Activated naive CD8-positive, alpha-beta T cell treated with anti-CD3 and anti-CD28 coated beads, Interleukin-2, amount 50 U/mL, for 24 hours (primary cell): ENCODE measurements at regions not wholly inside any gene's neighbourhood (a gene's known extent, or its start where the extent isn't known, plus 50 kb on each side); places are given as distances from the start of the nearest gene placed in this dataset.
"Not testable (repeated sequence)": the region's sequence is repeated elsewhere in the genome, so short reads cannot be mapped to it uniquely, and the experiment has no call there.

Experiments used
- ATAC-seq: fragments of 150-1000 bp; cut with Tn5 transposase; one replicate; pipeline ENCODE4 v1.10.0; 2021
- DNase-seq: peaks from one replicate; pipeline ENCODE4 v3.0.0; 2021
- H3K27ac Mint-ChIP-seq: one replicate; pipeline ENCODE4 v1.8.0; 2021; ENCODE audit warnings: mild to moderate bottlenecking, mixed read lengths
- H3K27me3 Mint-ChIP-seq: one replicate; pipeline ENCODE4 v1.8.0; 2021; ENCODE audit warnings: mixed read lengths
- H3K36me3 Mint-ChIP-seq: one replicate; pipeline ENCODE4 v1.8.0; 2021; ENCODE audit warnings: low read depth, mixed read lengths
- H3K4me1 Mint-ChIP-seq: one replicate; pipeline ENCODE4 v1.8.0; 2021; ENCODE audit warnings: mixed read lengths
- H3K4me3 Mint-ChIP-seq: one replicate; pipeline ENCODE4 v1.8.0; 2021; ENCODE audit warnings: mild to moderate bottlenecking, moderate library complexity, mixed read lengths
- H3K9me3 Mint-ChIP-seq: one replicate; pipeline ENCODE4 v1.8.0; 2021; ENCODE audit warnings: mixed read lengths

- H3K27me3 Mint-ChIP-seq, result peaks cover under 1% of the 10 kb centered on the region
- H3K36me3 Mint-ChIP-seq, result no peaks in the 10 kb centered on the region
- no peaks in the 10 kb centered on the region for H3K9me3 Mint-ChIP-seq
- ATAC-seq (no peak), DNase-seq (no peak)
- H3K4me3 Mint-ChIP-seq, result no peak overlapping the region
- no peak overlapping the region for H3K27ac Mint-ChIP-seq
- no peaks in the 10 kb centered on the region for H3K4me1 Mint-ChIP-seq
Measured at GRCh38 chr5:67817652-67818051, 397.9 kb upstream of the PIK3R1 start.

- ATAC-seq (no peak), DNase-seq (no peak)
- no peaks in the 10 kb centered on the region for H3K4me1 Mint-ChIP-seq
- H3K27ac Mint-ChIP-seq, result no peak overlapping the region
- no peaks in the 10 kb centered on the region for H3K9me3 Mint-ChIP-seq
- no peaks in the 10 kb centered on the region for H3K36me3 Mint-ChIP-seq
- H3K4me3 Mint-ChIP-seq, result no peak overlapping the region
- peaks cover 3% of the 10 kb centered on the region for H3K27me3 Mint-ChIP-seq
Measured at GRCh38 chr5:67816456-67816855, 399.1 kb upstream of the PIK3R1 start.

- Mint-ChIP-seq H3K36me3 (no peaks in the 10 kb centered on the region), H3K27me3 (peaks cover 3% of the 10 kb centered on the region)
Measured at GRCh38 chr5:67815455-67816391, 399.8 kb upstream of the PIK3R1 start.

GRCh38 chr5:67814569-67815311, 400.8 kb upstream of the PIK3R1 start:
- Mint-ChIP-seq H3K4me1 (no peaks in the 10 kb centered on the region), H3K27ac (no peak overlapping the region), H3K27me3 (peaks cover 3% of the 10 kb centered on the region), H3K9me3 (no peaks in the 10 kb centered on the region), H3K36me3 (no peaks in the 10 kb centered on the region), H3K4me3 (no peak overlapping the region)
- DNase-seq (no peak), ATAC-seq (no peak)

More at GRCh38 chr5:67815455-67816391, 399.8 kb upstream of the PIK3R1 start:
- ATAC-seq (no peak), DNase-seq (no peak)
- H3K9me3 Mint-ChIP-seq, result no peaks in the 10 kb centered on the region
- no peak overlapping the region for H3K27ac Mint-ChIP-seq
- H3K4me3 Mint-ChIP-seq, result no peak overlapping the region
- H3K4me1 Mint-ChIP-seq, result no peaks in the 10 kb centered on the region

GRCh38 chr5:67813877-67814539, 401.5 kb upstream of the PIK3R1 start:
- Mint-ChIP-seq H3K4me3 (no peak overlapping the region), H3K36me3 (no peaks in the 10 kb centered on the region)
- no peak for ATAC-seq

GRCh38 chr5:67809589-67809988, 406.0 kb upstream of the PIK3R1 start:
- no peak overlapping the region for H3K27ac Mint-ChIP-seq
- ATAC-seq, result no peak

More at GRCh38 chr5:67813877-67814539, 401.5 kb upstream of the PIK3R1 start:
- H3K4me1 Mint-ChIP-seq, result no peaks in the 10 kb centered on the region
- peaks cover 3% of the 10 kb centered on the region for H3K27me3 Mint-ChIP-seq
- no peak for DNase-seq
- H3K9me3 Mint-ChIP-seq, result no peaks in the 10 kb centered on the region
- no peak overlapping the region for H3K27ac Mint-ChIP-seq

GRCh38 chr5:67808340-67808739, 407.2 kb upstream of the PIK3R1 start:
- H3K36me3 Mint-ChIP-seq, result no peaks in the 10 kb centered on the region
- DNase-seq, result no peak
- peaks cover 3% of the 10 kb centered on the region for H3K27me3 Mint-ChIP-seq
- H3K27ac Mint-ChIP-seq, result no peak overlapping the region
- ATAC-seq, result no peak
- H3K9me3 Mint-ChIP-seq, result no peaks in the 10 kb centered on the region
- peaks cover 7% of the 10 kb centered on the region for H3K4me1 Mint-ChIP-seq
- H3K4me3 Mint-ChIP-seq, result no peak overlapping the region

More at GRCh38 chr5:67809589-67809988, 406.0 kb upstream of the PIK3R1 start:
- Mint-ChIP-seq H3K27me3 (peaks cover 3% of the 10 kb centered on the region), H3K4me3 (no peak overlapping the region), H3K4me1 (peaks cover 7% of the 10 kb centered on the region), H3K36me3 (no peaks in the 10 kb centered on the region), H3K9me3 (no peaks in the 10 kb centered on the region)
- no peak for DNase-seq

GRCh38 chr5:67807439-67807888, 408.1 kb upstream of the PIK3R1 start:
- H3K9me3 Mint-ChIP-seq, result no peaks in the 10 kb centered on the region
- DNase-seq, result no peak
- H3K27ac Mint-ChIP-seq, result no peak overlapping the region
- H3K27me3 Mint-ChIP-seq, result peaks cover under 1% of the 10 kb centered on the region
- ATAC-seq, result no peak
- H3K4me3 Mint-ChIP-seq, result no peak overlapping the region
- no peaks in the 10 kb centered on the region for H3K36me3 Mint-ChIP-seq
- H3K4me1 Mint-ChIP-seq, result peaks cover 10% of the 10 kb centered on the region

GRCh38 chr5:67806654-67807438, 408.7 kb upstream of the PIK3R1 start:
- DNase-seq, result no peak
- ATAC-seq, result no peak
- H3K4me1 Mint-ChIP-seq, result peaks cover 10% of the 10 kb centered on the region
- H3K36me3 Mint-ChIP-seq, result no peaks in the 10 kb centered on the region
- no peaks in the 10 kb centered on the region for H3K27me3 Mint-ChIP-seq
- H3K9me3 Mint-ChIP-seq, result no peaks in the 10 kb centered on the region
- H3K4me3 Mint-ChIP-seq, result no peak overlapping the region
- H3K27ac Mint-ChIP-seq, result no peak overlapping the region

- no peak for DNase-seq
- H3K36me3 Mint-ChIP-seq, result no peaks in the 10 kb centered on the region
- no peak overlapping the region for H3K4me3 Mint-ChIP-seq
- H3K27me3 Mint-ChIP-seq, result no peaks in the 10 kb centered on the region
- H3K4me1 Mint-ChIP-seq, result peaks cover 10% of the 10 kb centered on the region
- no peak for ATAC-seq
- no peak overlapping the region for H3K27ac Mint-ChIP-seq
- no peaks in the 10 kb centered on the region for H3K9me3 Mint-ChIP-seq
Measured at GRCh38 chr5:67805666-67806348, 409.7 kb upstream of the PIK3R1 start.

GRCh38 chr5:67802766-67803165, 412.8 kb upstream of the PIK3R1 start:
- Mint-ChIP-seq H3K36me3 (no peaks in the 10 kb centered on the region), H3K4me3 (no peak overlapping the region), H3K27ac (no peak overlapping the region), H3K9me3 (peaks cover 5% of the 10 kb centered on the region), H3K4me1 (peaks cover 8% of the 10 kb centered on the region), H3K27me3 (no peaks in the 10 kb centered on the region)
- ATAC-seq, result no peak
- no peak for DNase-seq

- Mint-ChIP-seq H3K9me3 (peaks cover 5% of the 10 kb centered on the region), H3K36me3 (no peaks in the 10 kb centered on the region), H3K4me1 (peaks cover 3% of the 10 kb centered on the region), H3K4me3 (no peak overlapping the region), H3K27ac (no peak overlapping the region), H3K27me3 (no peaks in the 10 kb centered on the region)
- ATAC-seq, result no peak
- no peak for DNase-seq
Measured at GRCh38 chr5:67799732-67800234, 415.8 kb upstream of the PIK3R1 start.

- not testable (repeated sequence) for H3K9me3 Mint-ChIP-seq, ATAC-seq, H3K36me3 Mint-ChIP-seq, H3K4me1 Mint-ChIP-seq, H3K4me3 Mint-ChIP-seq, H3K27me3 Mint-ChIP-seq, DNase-seq, H3K27ac Mint-ChIP-seq
Measured at GRCh38 chr5:67798470-67798869, 417.1 kb upstream of the PIK3R1 start.
